ENCODE measurements at regions not wholly inside any gene's neighbourhood (a gene's known extent, or its start where the extent isn't known, plus 50 kb on each side); places are given as distances from the start of the nearest gene placed in this dataset.

DNA sequence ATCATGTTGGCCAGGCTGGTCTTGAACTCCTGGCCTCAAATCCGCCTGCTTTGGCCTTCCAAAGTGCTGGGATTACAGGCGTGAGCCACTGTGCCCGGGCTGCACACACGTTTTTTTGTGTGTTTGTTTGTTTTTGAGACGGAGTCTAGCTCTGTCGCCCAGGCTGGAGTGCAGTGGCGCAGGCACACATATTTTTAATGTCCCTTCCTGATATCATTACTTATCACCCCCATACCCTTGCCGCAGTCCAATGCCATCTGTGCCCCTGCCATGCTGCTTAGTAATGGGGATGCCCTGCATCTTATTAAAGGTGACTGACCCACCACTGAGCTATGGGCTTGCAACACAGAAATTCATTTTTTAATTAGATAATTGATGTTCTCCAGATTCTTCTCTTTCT lies 180.7 kb downstream of the TEX36 start:
- H3K4me3 ChIP-seq (ENCODE audit: low read depth, low read length), result no peak overlapping the region
- TF ChIP-seq, protein P1, sequence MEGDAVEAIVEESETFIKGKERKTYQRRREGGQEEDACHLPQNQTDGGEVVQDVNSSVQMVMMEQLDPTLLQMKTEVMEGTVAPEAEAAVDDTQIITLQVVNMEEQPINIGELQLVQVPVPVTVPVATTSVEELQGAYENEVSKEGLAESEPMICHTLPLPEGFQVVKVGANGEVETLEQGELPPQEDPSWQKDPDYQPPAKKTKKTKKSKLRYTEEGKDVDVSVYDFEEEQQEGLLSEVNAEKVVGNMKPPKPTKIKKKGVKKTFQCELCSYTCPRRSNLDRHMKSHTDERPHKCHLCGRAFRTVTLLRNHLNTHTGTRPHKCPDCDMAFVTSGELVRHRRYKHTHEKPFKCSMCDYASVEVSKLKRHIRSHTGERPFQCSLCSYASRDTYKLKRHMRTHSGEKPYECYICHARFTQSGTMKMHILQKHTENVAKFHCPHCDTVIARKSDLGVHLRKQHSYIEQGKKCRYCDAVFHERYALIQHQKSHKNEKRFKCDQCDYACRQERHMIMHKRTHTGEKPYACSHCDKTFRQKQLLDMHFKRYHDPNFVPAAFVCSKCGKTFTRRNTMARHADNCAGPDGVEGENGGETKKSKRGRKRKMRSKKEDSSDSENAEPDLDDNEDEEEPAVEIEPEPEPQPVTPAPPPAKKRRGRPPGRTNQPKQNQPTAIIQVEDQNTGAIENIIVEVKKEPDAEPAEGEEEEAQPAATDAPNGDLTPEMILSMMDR (IDR thresholded peaks at IDR 0.05; ENCODE audit: control insufficient read depth, extremely low read depth, insufficient read depth), result no peak
- no peak for DNase-seq (ENCODE audit: low read depth)

DNA sequence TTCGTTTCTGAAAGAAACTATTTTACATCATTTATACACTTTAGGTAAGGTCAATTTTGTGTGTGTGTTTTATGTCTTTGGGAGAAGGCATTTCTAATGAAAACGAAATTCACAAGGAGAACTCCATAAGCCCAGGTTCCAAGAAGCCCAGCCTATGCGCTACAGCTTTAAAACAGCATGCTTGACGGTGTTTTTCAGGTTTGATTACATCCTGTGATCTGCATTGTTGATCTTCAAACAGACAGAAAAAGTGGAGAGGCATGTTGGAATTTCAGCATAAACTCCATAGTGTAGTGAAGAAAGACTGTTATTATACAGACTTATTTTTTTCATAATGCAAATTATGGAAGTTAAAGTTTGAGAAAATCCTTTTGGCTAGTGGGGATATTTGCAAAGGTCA lies 187.6 kb downstream of the TEX36 start:
- H3K4me3 ChIP-seq (ENCODE audit: low read depth, low read length), result no peak overlapping the region
- DNase-seq (ENCODE audit: low read depth), result peak; percentile 36
- TF ChIP-seq, protein P1 (IDR thresholded peaks at IDR 0.05; ENCODE audit: control insufficient read depth, extremely low read depth, insufficient read depth), result no peak

DNA sequence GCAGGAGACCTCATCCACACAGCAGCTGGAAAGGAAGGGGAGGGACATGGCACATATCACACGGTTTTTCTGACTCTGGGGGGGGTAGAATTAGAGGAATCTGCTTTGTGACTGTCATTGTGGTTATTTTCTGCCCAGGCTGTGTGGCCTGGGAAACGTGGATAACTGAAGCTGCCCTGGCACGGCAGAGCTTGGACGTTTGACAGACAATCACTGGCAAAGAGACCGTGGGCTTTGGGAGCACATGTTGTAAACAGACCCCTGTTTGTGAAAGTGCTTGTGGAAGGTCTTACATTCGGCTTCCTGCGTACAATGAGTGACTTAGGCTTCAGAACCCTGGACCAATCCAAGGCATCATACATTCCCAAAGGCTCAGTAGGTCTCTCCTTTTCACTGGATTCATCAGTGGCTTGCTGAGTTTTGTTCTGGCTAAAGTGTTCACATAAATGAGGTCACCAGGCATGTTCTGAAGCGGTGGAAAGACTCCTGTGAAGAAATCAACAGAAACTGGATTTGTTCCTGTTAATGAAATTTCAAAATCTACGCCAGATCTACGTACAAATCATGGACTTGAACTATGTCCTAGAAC lies 188.2 kb downstream of the TEX36 start:
- TF ChIP-seq, protein P1 (IDR thresholded peaks at IDR 0.05; ENCODE audit: control insufficient read depth, extremely low read depth, insufficient read depth), result no peak
- no peak overlapping the region for H3K4me3 ChIP-seq (ENCODE audit: low read depth, low read length)
- no peak for DNase-seq (ENCODE audit: low read depth)

DNA sequence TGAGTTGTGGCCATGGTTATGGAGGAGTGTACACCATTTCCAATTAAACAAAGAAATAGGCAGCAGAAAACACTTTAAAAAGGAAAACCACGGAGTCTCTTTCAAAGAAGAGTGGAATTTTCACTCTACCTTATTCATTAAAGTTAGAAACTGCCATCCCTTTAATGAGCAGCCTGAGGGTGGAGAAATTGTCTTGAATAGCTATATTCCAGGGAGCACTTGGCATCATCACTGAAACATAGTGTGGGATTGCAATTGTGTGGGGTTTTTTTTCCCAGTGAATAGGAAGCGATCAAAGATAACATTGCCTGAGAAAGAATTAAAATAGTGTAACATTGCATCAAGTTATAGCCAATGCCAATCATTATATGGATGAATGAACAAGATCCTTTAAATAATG lies 191.6 kb downstream of the TEX36 start:
- H3K4me3 ChIP-seq (ENCODE audit: low read depth, low read length), result no peak overlapping the region
- DNase-seq (ENCODE audit: low read depth), result no peak
- TF ChIP-seq, protein P1 (IDR thresholded peaks at IDR 0.05; ENCODE audit: control insufficient read depth, extremely low read depth, insufficient read depth), result no peak

DNA sequence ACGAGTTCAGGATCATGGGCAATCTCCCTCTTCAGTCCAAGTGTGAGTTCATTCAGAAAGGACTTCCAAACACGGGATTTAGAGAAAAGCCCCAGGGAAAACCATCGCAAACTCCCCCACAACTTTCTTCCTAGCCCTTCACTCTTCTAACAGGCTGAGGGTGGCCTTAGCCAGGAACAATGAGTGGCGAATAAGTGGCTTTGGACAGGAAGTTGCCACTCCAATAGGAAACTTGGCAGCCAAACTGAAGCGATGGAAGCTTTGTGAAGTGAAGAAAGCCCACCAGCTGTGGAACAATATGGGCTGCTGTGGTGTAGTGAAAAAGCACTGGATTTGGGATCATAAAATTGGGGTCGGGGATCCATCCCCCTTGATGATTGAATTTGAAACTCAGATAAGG lies 193.2 kb downstream of the TEX36 start:
- no peak overlapping the region for H3K4me3 ChIP-seq (ENCODE audit: low read depth, low read length)
- no peak for DNase-seq (ENCODE audit: low read depth)
- TF ChIP-seq, protein P1 (IDR thresholded peaks at IDR 0.05; ENCODE audit: control insufficient read depth, extremely low read depth, insufficient read depth), result no peak

DNA sequence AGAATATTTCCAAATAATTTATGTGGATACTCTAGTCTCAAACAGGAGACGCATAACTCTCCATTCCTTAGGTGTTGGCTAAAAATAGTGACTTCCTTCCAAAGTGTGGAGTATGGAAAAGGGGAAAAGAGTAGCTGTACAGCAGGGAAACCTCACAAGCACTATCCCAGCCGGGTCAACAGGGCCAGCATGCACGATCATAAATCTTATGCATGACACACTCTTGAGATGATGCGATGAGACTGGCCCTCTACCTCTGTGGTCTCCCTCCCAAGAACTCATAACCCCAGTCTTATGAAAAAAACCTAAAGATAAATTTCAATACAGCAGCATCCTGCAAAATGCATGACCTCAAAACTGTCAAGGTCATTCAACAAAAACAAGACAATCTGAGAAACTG lies 197.3 kb downstream of the TEX36 start:
- TF ChIP-seq, protein P1 (IDR thresholded peaks at IDR 0.05; ENCODE audit: control insufficient read depth, extremely low read depth, insufficient read depth), result no peak
- no peak for DNase-seq (ENCODE audit: low read depth)

DNA sequence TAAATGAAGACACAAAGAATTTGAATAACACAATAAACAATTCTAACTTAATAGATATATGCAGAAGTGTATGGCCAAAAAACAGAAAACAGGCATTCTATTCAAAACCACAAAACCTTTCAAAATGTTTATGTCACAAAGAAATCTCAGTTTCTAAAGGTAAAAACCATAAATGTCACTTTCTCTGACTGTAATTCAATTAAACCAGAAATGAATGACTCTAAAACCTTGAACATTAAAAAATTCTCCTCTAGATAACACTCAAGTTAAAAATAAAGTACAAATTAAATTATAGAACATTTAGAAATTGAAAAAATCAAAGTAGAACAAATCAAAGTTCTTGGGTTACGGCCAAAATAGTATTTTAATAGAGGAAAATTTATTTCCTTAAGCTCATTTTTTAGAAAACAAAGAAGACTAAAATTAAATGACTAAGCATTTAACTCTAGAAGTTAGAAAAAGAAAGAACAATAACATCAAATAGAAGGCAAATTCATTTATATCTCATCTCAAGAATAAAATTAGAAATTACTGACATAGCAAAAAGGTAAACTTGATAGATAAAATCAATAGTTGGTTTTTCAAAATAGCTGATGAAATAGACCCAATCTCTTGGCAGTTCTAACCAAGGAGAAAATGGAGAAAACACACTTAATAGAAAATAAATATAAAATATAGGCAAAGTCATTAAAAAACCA lies 198.8 kb downstream of the TEX36 start:
- no peak for DNase-seq (ENCODE audit: low read depth)
- H3K4me3 ChIP-seq (ENCODE audit: low read depth, low read length), result no peak overlapping the region
- TF ChIP-seq, protein P1 (IDR thresholded peaks at IDR 0.05; ENCODE audit: control insufficient read depth, extremely low read depth, insufficient read depth), result no peak

More for the DNA sequence above, 197.3 kb downstream of the TEX36 start:
- H3K4me3 ChIP-seq (ENCODE audit: low read depth, low read length), result no peak overlapping the region
